Activated naive CD4-positive, alpha-beta T cell treated with anti-CD3 and anti-CD28 coated beads, Interleukin-2, amount 50 U/mL, for 72 hours (primary cell): ENCODE measurements at regions not wholly inside any gene's neighbourhood (a gene's known extent, or its start where the extent isn't known, plus 50 kb on each side); places are given as distances from the start of the nearest gene placed in this dataset.
"Not testable (repeated sequence)": the region's sequence is repeated elsewhere in the genome, so short reads cannot be mapped to it uniquely, and the experiment has no call there.

Source experiments
- ATAC-seq, 2 donors: fragments of 150-1000 bp; cut with Tn5 transposase; 2 replicates each; pipeline ENCODE4 v1.10.0; 2021; ENCODE audit warnings: mild to moderate bottlenecking in 2 of 2, moderate library complexity in 2 of 2
- DNase-seq, 2 donors: peaks; one replicate each; pipeline ENCODE4 v3.0.0; 2021 to 2022; ENCODE audit warnings: low spot score in 2 of 2
- H3K27ac Mint-ChIP-seq, 2 donors: one replicate each; pipeline ENCODE4 v1.8.0; 2022; ENCODE audit warnings: mild to moderate bottlenecking in 2 of 2, mixed read lengths in 2 of 2
- H3K36me3 Mint-ChIP-seq, 2 donors: one replicate each; pipeline ENCODE4 v1.8.0; 2022; ENCODE audit warnings: mixed read lengths in 2 of 2
- H3K9me3 Mint-ChIP-seq, 2 donors: one replicate each; pipeline ENCODE4 v1.8.0; 2022; ENCODE audit warnings: mixed read lengths in 2 of 2

- Mint-ChIP-seq H3K27ac (no peak overlapping the region), H3K9me3 (no peaks in the 10 kb centered on the region), H3K36me3 (no peaks in the 10 kb centered on the region)
- DNase-seq: no peak
- ATAC-seq: no peak
Measured at GRCh38 chr20:59466107-59466815, 138.1 kb upstream of the PHACTR3 start.

GRCh38 chr20:59468831-59469230, 135.5 kb upstream of the PHACTR3 start:
- H3K36me3 Mint-ChIP-seq: no peaks in the 10 kb centered on the region
- no peak overlapping the region for H3K27ac Mint-ChIP-seq
- ATAC-seq: no peak
- no peaks in the 10 kb centered on the region for H3K9me3 Mint-ChIP-seq
- DNase-seq: no peak

- H3K27ac Mint-ChIP-seq: no peak overlapping the region
- DNase-seq: no peak
- no peak for ATAC-seq
- H3K36me3 Mint-ChIP-seq: no peaks in the 10 kb centered on the region
- no peaks in the 10 kb centered on the region for H3K9me3 Mint-ChIP-seq
Measured at GRCh38 chr20:59469267-59470252, 134.8 kb upstream of the PHACTR3 start.

- Mint-ChIP-seq H3K9me3 (no peaks in the 10 kb centered on the region), H3K36me3 (no peaks in the 10 kb centered on the region), H3K27ac (no peak overlapping the region)
- no peak for ATAC-seq
- DNase-seq: no peak
Measured at GRCh38 chr20:59470521-59470920, 133.8 kb upstream of the PHACTR3 start.

- no peak for ATAC-seq
- Mint-ChIP-seq H3K36me3 (no peaks in the 10 kb centered on the region), H3K9me3 (no peaks in the 10 kb centered on the region), H3K27ac (no peak overlapping the region)
- no peak for DNase-seq
Measured at GRCh38 chr20:59471653-59472421, 132.5 kb upstream of the PHACTR3 start.

GRCh38 chr20:59473742-59474141, 130.6 kb upstream of the PHACTR3 start:
- no peak overlapping the region for H3K27ac Mint-ChIP-seq
- ATAC-seq: no peak
- no peaks in the 10 kb centered on the region for H3K36me3 Mint-ChIP-seq
- DNase-seq: no peak
- no peaks in the 10 kb centered on the region for H3K9me3 Mint-ChIP-seq

- no peaks in the 10 kb centered on the region for H3K36me3 Mint-ChIP-seq
- H3K9me3 Mint-ChIP-seq: no peaks in the 10 kb centered on the region
- DNase-seq: no peak
- H3K27ac Mint-ChIP-seq: no peak overlapping the region
- ATAC-seq: no peak
Measured at GRCh38 chr20:59481067-59481466, 123.3 kb upstream of the PHACTR3 start.

- Mint-ChIP-seq H3K9me3 (no peaks in the 10 kb centered on the region), H3K27ac (no peak overlapping the region), H3K36me3 (no peaks in the 10 kb centered on the region)
- DNase-seq: no peak
- ATAC-seq: no peak
Measured at GRCh38 chr20:59481477-59482018, 122.8 kb upstream of the PHACTR3 start.

- Mint-ChIP-seq H3K36me3 (no peaks in the 10 kb centered on the region), H3K9me3 (no peaks in the 10 kb centered on the region), H3K27ac (no peak overlapping the region)
- ATAC-seq (no peak), DNase-seq (no peak)
Measured at GRCh38 chr20:59482351-59483187, 121.8 kb upstream of the PHACTR3 start.

- ATAC-seq (no peak), DNase-seq (no peak)
- Mint-ChIP-seq H3K27ac (no peak overlapping the region), H3K9me3 (no peaks in the 10 kb centered on the region), H3K36me3 (no peaks in the 10 kb centered on the region)
Measured at GRCh38 chr20:59483481-59483880, 120.9 kb upstream of the PHACTR3 start.

- DNase-seq (no peak), ATAC-seq (no peak)
- no peaks in the 10 kb centered on the region for H3K36me3 Mint-ChIP-seq
- H3K27ac Mint-ChIP-seq: no peak overlapping the region
- no peaks in the 10 kb centered on the region for H3K9me3 Mint-ChIP-seq
Measured at GRCh38 chr20:59484228-59484627, 120.1 kb upstream of the PHACTR3 start.

- Mint-ChIP-seq H3K9me3 (no peaks in the 10 kb centered on the region), H3K36me3 (no peaks in the 10 kb centered on the region), H3K27ac (no peak overlapping the region)
- ATAC-seq (no peak), DNase-seq (no peak)
Measured at GRCh38 chr20:59485576-59486454, 118.5 kb upstream of the PHACTR3 start.

- ATAC-seq, H3K9me3 Mint-ChIP-seq, H3K36me3 Mint-ChIP-seq, DNase-seq, H3K27ac Mint-ChIP-seq: not testable (repeated sequence)
Measured at GRCh38 chr20:59488459-59488858, 115.9 kb upstream of the PHACTR3 start.

GRCh38 chr20:59490196-59491004, 113.9 kb upstream of the PHACTR3 start:
- not testable (repeated sequence) for ATAC-seq, H3K36me3 Mint-ChIP-seq, DNase-seq, H3K9me3 Mint-ChIP-seq, H3K27ac Mint-ChIP-seq
